B cell (primary cell): ENCODE measurements at regions not wholly inside any gene's neighbourhood (a gene's known extent, or its start where the extent isn't known, plus 50 kb on each side); places are given as distances from the start of the nearest gene placed in this dataset.

Source experiments
- ATAC-seq: fragments of 200-7000 bp; cut with Tn5 transposase; one replicate; pipeline ENCODE4 v1.10.0; 2021; ENCODE audit warnings: low read depth, mild to moderate bottlenecking, moderate number of reproducible peaks, moderate library complexity
- CTCF ChIA-PET: fragments of 350-600 bp; sonication (Branson Sonifier 250); formaldehyde crosslinking; loops from one replicate; lab custom pipeline; 2021; ENCODE audit warnings: antibody characterized with exemption, inconsistent platforms; lab: Charles Lee
- POLR2A ChIA-PET: fragments of 350-600 bp; sonication (Branson Sonifier 250); formaldehyde crosslinking; loops from one replicate; lab custom pipeline; 2021; ENCODE audit warnings: antibody characterized with exemption; lab: Charles Lee
- DNase-seq: peaks from one replicate; pipeline ENCODE4 v3.0.0; 2013
- H2AFZ ChIP-seq: 2 replicates; pipeline ENCODE4 v1.6.1; 2012; ENCODE audit warnings: mild to moderate bottlenecking, low read depth, low read length; ENCODE audit not compliant: insufficient read depth, poor library complexity, severe bottlenecking
- H3K27ac ChIP-seq, 2 donors: 1 replicate in 1 of 2; 2 replicates in 1 of 2; pipeline ENCODE4 v1.5.1; 2012 to 2013; ENCODE audit warnings: low read length in 2 of 2, mild to moderate bottlenecking in 2 of 2, moderate library complexity in 1 of 2
- H3K27me3 ChIP-seq, 4 experiments: fragments of 200-600 bp in 1 of 4; sonication (generic) in 1 of 4; replicated peaks in 1 of 4; 1 replicate in 2 of 4; 2 replicates in 2 of 4; pipeline versions ENCODE4 v1.6.1 to v1.7.0; 2013 to 2016; ENCODE audit warnings: low read length in 3 of 4, mild to moderate bottlenecking in 2 of 4, mixed read lengths in 1 of 4, moderate library complexity in 1 of 4; ENCODE audit not compliant: insufficient read depth in 4 of 4, control insufficient read depth in 3 of 4; ENCODE audit errors: control extremely low read depth in 1 of 4
- H3K36me3 ChIP-seq, 2 experiments: replicated peaks in 1 of 2; 1 replicate in 1 of 2; 2 replicates in 1 of 2; pipeline versions ENCODE4 v1.6.1 to v1.7.1; 2013; ENCODE audit warnings: low read length in 1 of 2; ENCODE audit not compliant: insufficient read depth in 2 of 2, control insufficient read depth in 1 of 2; ENCODE audit errors: control extremely low read depth in 1 of 2, extremely low read depth in 1 of 2
- H3K4me1 ChIP-seq, 2 donors: fragments of 200-600 bp in 1 of 2; sonication (generic) in 1 of 2; 1 replicate in 1 of 2; 2 replicates in 1 of 2; pipeline versions ENCODE4 v1.5.1 to v1.6.1; 2013 to 2017; ENCODE audit warnings: low read length in 2 of 2; ENCODE audit not compliant: control insufficient read depth in 2 of 2, insufficient read depth in 2 of 2
- H3K4me2 ChIP-seq: replicated peaks from 2 replicates; pipeline ENCODE3; 2012; ENCODE audit warnings: mild to moderate bottlenecking, low read depth, low read length; ENCODE audit not compliant: poor library complexity, severe bottlenecking
- H3K4me3 ChIP-seq, 5 experiments: fragments of 200-600 bp in 1 of 5; sonication (generic) in 1 of 5; 1 replicate in 3 of 5; 2 replicates in 2 of 5; pipeline versions ENCODE4 v1.5.1 to v1.7.0; 2011 to 2016; ENCODE audit warnings: low read length in 4 of 5, mild to moderate bottlenecking in 4 of 5, low read depth in 2 of 5, control low read depth in 1 of 5, moderate library complexity in 1 of 5; ENCODE audit not compliant: insufficient read depth in 1 of 5; ENCODE audit errors: control extremely low read depth in 1 of 5, extremely low read depth in 1 of 5
- H3K79me2 ChIP-seq: fragments of 200-600 bp; sonication (generic); one replicate; pipeline ENCODE4 v1.6.0; 2016; ENCODE audit warnings: low read length; ENCODE audit not compliant: control insufficient read depth, insufficient read depth
- H3K9ac ChIP-seq: fragments of 200-600 bp; sonication (generic); 2 replicates; pipeline ENCODE4 v1.6.1; 2017; ENCODE audit warnings: mild to moderate bottlenecking, low read length, moderate library complexity
- H3K9me3 ChIP-seq, 3 donors: one replicate each; pipeline versions ENCODE4 v1.6.1 to v1.7.1; 2013; ENCODE audit warnings: low read length in 2 of 3; ENCODE audit not compliant: control insufficient read depth in 2 of 3, insufficient read depth in 1 of 3; ENCODE audit errors: control extremely low read depth in 1 of 3
- H4K20me1 ChIP-seq: 2 replicates; pipeline ENCODE4 v1.6.0; 2012; ENCODE audit warnings: mild to moderate bottlenecking, low read length; ENCODE audit not compliant: insufficient read depth, control insufficient read depth, poor library complexity, severe bottlenecking
- H3K27ac Mint-ChIP-seq: one replicate; pipeline ENCODE4 v1.8.0; 2021; ENCODE audit warnings: mixed read lengths
- H3K27me3 Mint-ChIP-seq: one replicate; pipeline ENCODE4 v1.8.0; 2021; ENCODE audit warnings: mixed read lengths
- H3K4me1 Mint-ChIP-seq: one replicate; pipeline ENCODE4 v1.8.0; 2021; ENCODE audit warnings: mixed read lengths
- H3K4me3 Mint-ChIP-seq: one replicate; pipeline ENCODE4 v1.8.0; 2021; ENCODE audit warnings: mixed read lengths
- H3K9me3 Mint-ChIP-seq: one replicate; pipeline ENCODE4 v1.8.0; 2022; ENCODE audit warnings: mixed read lengths; ENCODE audit not compliant: insufficient read depth
- EZH2 ChIP-seq: IDR thresholded peaks from 2 replicates; pipeline ENCODE4 v1.6.1; 2012; ENCODE audit warnings: borderline replicate concordance, low read depth, mild to moderate bottlenecking, moderate library complexity, low read length; ENCODE audit not compliant: insufficient read depth, poor library complexity, severe bottlenecking
- WGBS: methylation state at CpG from one replicate; pipeline ENCODE4 v1.1.5; 2013; ENCODE audit warnings: missing lambda C conversion rate; ENCODE audit not compliant: insufficient coverage; 5-methylcytosine and 5-hydroxymethylcytosine counted together
- intact Hi-C: fragments of 100-400 bp; cut with micrococcal nuclease; formaldehyde crosslinking; loops from one replicate; pipeline ENCODE4 v1.10.0; 2022
- TF ChIP-seq, protein P1 (sequence below): fragments of 200-600 bp; IDR thresholded peaks from one replicate; pipeline ENCODE4 v1.8.0; 2022; ENCODE audit warnings: antibody characterized with exemption, mild to moderate bottlenecking

DNA sequence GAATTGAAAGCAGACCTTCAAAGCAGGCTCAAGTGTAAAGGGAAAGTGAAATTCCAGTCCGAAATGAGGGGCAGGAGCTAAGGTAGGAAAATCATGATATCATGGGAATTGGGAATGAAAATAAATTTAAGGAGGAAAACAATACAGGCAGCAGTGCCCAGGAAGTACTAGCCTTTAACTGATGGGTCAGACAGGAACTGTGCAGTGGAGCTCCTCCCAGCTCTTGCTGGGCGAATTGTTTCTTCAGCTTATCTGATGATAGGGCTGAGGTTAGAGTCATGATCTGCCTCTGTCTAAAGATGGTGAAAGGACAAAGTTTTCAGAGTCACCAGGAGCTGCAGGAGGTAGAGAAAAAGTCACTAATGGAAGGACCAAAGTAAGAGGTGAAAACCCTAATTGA is 457.9 kb upstream of the PTCHD4 start:
- Histone ChIP-seq H2AFZ (no peak overlapping the region), H3K9me3 (peaks cover 0 to 5% (median 0%) of the 10 kb centered on the region in 3 donors), H3K79me2 (no peaks in the 10 kb centered on the region), H3K4me2 (no peak overlapping the region), H3K27ac (no peak overlapping the region), H3K9ac (no peak overlapping the region), H4K20me1 (no peaks in the 10 kb centered on the region), H3K4me3 (no peak overlapping the region), H3K36me3 (no peaks in the 10 kb centered on the region), H3K27me3 (no peaks in the 10 kb centered on the region), H3K4me1 (no peaks in the 10 kb centered on the region)
- no peak overlapping the region for H3K4me3 Mint-ChIP-seq
- H3K27ac Mint-ChIP-seq: no peak overlapping the region
- H3K27me3 Mint-ChIP-seq: no peaks in the 10 kb centered on the region
- CTCF ChIA-PET: no interaction called here
- TF ChIP-seq EZH2: no peak
- TF ChIP-seq, protein P1, sequence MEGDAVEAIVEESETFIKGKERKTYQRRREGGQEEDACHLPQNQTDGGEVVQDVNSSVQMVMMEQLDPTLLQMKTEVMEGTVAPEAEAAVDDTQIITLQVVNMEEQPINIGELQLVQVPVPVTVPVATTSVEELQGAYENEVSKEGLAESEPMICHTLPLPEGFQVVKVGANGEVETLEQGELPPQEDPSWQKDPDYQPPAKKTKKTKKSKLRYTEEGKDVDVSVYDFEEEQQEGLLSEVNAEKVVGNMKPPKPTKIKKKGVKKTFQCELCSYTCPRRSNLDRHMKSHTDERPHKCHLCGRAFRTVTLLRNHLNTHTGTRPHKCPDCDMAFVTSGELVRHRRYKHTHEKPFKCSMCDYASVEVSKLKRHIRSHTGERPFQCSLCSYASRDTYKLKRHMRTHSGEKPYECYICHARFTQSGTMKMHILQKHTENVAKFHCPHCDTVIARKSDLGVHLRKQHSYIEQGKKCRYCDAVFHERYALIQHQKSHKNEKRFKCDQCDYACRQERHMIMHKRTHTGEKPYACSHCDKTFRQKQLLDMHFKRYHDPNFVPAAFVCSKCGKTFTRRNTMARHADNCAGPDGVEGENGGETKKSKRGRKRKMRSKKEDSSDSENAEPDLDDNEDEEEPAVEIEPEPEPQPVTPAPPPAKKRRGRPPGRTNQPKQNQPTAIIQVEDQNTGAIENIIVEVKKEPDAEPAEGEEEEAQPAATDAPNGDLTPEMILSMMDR: no peak
- no peak for ATAC-seq
- H3K9me3 Mint-ChIP-seq: peaks cover 2% of the 10 kb centered on the region
- no peak for DNase-seq
- WGBS: 85% methylated on average over 2 of the region's 2 CpGs
- POLR2A ChIA-PET: no interaction called here
- intact Hi-C loops: no loop called here
- no peaks in the 10 kb centered on the region for H3K4me1 Mint-ChIP-seq

DNA sequence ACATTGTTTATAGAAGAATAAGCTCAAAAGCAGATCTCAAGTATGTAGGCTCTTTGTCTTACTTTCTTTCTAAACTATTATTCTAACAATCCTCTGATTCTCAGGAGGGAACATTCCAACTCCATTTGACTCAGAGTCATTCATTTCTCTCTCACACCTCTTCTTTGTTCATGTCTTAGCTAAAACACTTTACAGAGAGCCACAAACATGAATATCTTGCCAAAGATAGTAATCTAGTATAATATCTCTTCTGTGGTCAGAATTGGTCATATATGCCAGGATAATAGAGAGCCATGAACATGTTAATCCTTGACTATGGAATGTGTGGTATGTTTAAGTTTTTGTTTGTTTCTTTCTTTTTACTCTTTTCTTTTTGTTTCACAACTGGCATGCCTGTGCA is 456.0 kb upstream of the PTCHD4 start:
- H3K4me1 Mint-ChIP-seq: no peaks in the 10 kb centered on the region
- intact Hi-C loops: no loop called here
- H3K4me1 ChIP-seq: no peaks in the 10 kb centered on the region
- CTCF ChIA-PET: no interaction called here
- no peak overlapping the region for H3K4me3 ChIP-seq
- H3K27me3 Mint-ChIP-seq: no peaks in the 10 kb centered on the region
- no peaks in the 10 kb centered on the region for H4K20me1 ChIP-seq
- no peak overlapping the region for H3K27ac Mint-ChIP-seq
- H3K27me3 ChIP-seq: no peaks in the 10 kb centered on the region
- no peak overlapping the region for H3K4me2 ChIP-seq
- ATAC-seq (no peak), DNase-seq (no peak)
- TF ChIP-seq, protein P1: no peak
- no peak for TF ChIP-seq EZH2
- H3K27ac ChIP-seq: no peak overlapping the region
- no peaks in the 10 kb centered on the region for H3K36me3 ChIP-seq
- no peak overlapping the region for H3K9ac ChIP-seq
- H3K9me3 Mint-ChIP-seq: no peaks in the 10 kb centered on the region
- H3K79me2 ChIP-seq: no peaks in the 10 kb centered on the region
- no peak overlapping the region for H3K4me3 Mint-ChIP-seq
- peaks cover 0 to 5% (median 0%) of the 10 kb centered on the region in 3 donors for H3K9me3 ChIP-seq
- no peak overlapping the region for H2AFZ ChIP-seq
- POLR2A ChIA-PET: no interaction called here
